COR-L47 (cell line): ENCODE measurements at regions not wholly inside any gene's neighbourhood (a gene's known extent, or its start where the extent isn't known, plus 50 kb on each side); places are given as distances from the start of the nearest gene placed in this dataset.
"Not testable (repeated sequence)": the region's sequence is repeated elsewhere in the genome, so short reads cannot be mapped to it uniquely, and the experiment has no call there.

Experiments used
- DNase-seq: peaks from one replicate; lab custom pipeline; 2025; lab: John Stamatoyannopoulos, UW

- DNase-seq = no peak
Observed at GRCh38 chr20:48042628-48043027, 257.3 kb upstream of the SULF2 start.

- DNase-seq = no peak
Observed at GRCh38 chr20:48041078-48041780, 255.9 kb upstream of the SULF2 start.

- no peak for DNase-seq
Observed at GRCh38 chr20:48040491-48040890, 255.2 kb upstream of the SULF2 start.

GRCh38 chr20:48040051-48040450, 254.8 kb upstream of the SULF2 start:
- DNase-seq = no peak

- DNase-seq = no peak
Observed at GRCh38 chr20:48039514-48039913, 254.2 kb upstream of the SULF2 start.

GRCh38 chr20:48038713-48039112, 253.4 kb upstream of the SULF2 start:
- DNase-seq = no peak

GRCh38 chr20:48037798-48038197, 252.5 kb upstream of the SULF2 start:
- DNase-seq = not testable (repeated sequence)

- no peak for DNase-seq
Observed at GRCh38 chr20:48035961-48036731, 250.9 kb upstream of the SULF2 start.

- no peak for DNase-seq
Observed at GRCh38 chr20:48034751-48035150, 249.5 kb upstream of the SULF2 start.

- not testable (repeated sequence) for DNase-seq
Observed at GRCh38 chr20:48033005-48033404, 247.7 kb upstream of the SULF2 start.

GRCh38 chr20:48031122-48031521, 245.8 kb upstream of the SULF2 start:
- DNase-seq = no peak

GRCh38 chr20:48026981-48027592, 241.8 kb upstream of the SULF2 start:
- no peak for DNase-seq

GRCh38 chr20:48025661-48026060, 240.4 kb upstream of the SULF2 start:
- DNase-seq = no peak

GRCh38 chr20:48025051-48025515, 239.8 kb upstream of the SULF2 start:
- no peak for DNase-seq

GRCh38 chr20:48024539-48024938, 239.3 kb upstream of the SULF2 start:
- no peak for DNase-seq

GRCh38 chr20:48020696-48021095, 235.4 kb upstream of the SULF2 start:
- not testable (repeated sequence) for DNase-seq

- no peak for DNase-seq
Observed at GRCh38 chr20:48019940-48020339, 234.7 kb upstream of the SULF2 start.

- no peak for DNase-seq
Observed at GRCh38 chr20:48019496-48019895, 234.2 kb upstream of the SULF2 start.

- DNase-seq = not testable (repeated sequence)
Observed at GRCh38 chr20:48018851-48019250, 233.6 kb upstream of the SULF2 start.

GRCh38 chr20:48017992-48018391, 232.7 kb upstream of the SULF2 start:
- no peak for DNase-seq

- no peak for DNase-seq
Observed at GRCh38 chr20:48017509-48017908, 232.2 kb upstream of the SULF2 start.

- DNase-seq = no peak
Observed at GRCh38 chr20:48015943-48016723, 230.9 kb upstream of the SULF2 start.
